ENCODE measurements at regions not wholly inside any gene's neighbourhood (a gene's known extent, or its start where the extent isn't known, plus 50 kb on each side); places are given as distances from the start of the nearest gene placed in this dataset.

DNA sequence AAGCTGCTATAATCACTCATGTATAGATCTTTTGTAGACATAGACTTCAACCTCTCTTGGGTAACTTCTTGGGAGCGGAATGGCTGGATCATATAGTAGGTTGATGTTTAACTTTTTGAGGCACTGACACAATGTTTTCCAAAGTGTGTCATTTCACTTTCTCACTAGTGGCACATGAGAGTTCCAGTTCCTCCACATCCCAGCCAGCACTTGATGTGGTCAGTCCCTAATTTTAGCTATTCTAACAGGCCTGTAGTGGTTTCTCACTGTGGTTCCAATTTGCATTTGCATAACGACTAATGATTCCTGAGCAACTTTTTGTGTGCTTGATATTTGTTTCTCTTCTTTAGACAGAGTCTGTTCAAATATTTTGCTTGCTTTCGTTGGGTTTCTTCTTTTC, 221.3 kb downstream of the DLL1 start:
- no peak for TF ChIP-seq EZH2 (IDR thresholded peaks at IDR 0.05; ENCODE audit: borderline replicate concordance)
- TF ChIP-seq, protein P1, sequence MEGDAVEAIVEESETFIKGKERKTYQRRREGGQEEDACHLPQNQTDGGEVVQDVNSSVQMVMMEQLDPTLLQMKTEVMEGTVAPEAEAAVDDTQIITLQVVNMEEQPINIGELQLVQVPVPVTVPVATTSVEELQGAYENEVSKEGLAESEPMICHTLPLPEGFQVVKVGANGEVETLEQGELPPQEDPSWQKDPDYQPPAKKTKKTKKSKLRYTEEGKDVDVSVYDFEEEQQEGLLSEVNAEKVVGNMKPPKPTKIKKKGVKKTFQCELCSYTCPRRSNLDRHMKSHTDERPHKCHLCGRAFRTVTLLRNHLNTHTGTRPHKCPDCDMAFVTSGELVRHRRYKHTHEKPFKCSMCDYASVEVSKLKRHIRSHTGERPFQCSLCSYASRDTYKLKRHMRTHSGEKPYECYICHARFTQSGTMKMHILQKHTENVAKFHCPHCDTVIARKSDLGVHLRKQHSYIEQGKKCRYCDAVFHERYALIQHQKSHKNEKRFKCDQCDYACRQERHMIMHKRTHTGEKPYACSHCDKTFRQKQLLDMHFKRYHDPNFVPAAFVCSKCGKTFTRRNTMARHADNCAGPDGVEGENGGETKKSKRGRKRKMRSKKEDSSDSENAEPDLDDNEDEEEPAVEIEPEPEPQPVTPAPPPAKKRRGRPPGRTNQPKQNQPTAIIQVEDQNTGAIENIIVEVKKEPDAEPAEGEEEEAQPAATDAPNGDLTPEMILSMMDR (IDR thresholded peaks at IDR 0.05; ENCODE audit: poor library complexity) = no peak
